Transverse colon (tissue), 4 donors: ENCODE measurements at regions not wholly inside any gene's neighbourhood (a gene's known extent, or its start where the extent isn't known, plus 50 kb on each side); places are given as distances from the start of the nearest gene placed in this dataset.

Experiments used
- CTCF ChIP-seq, 5 experiments: fragments of 200-600 bp in 3 of 5; fragments of 450-650 bp in 2 of 5; sonication (generic) in 3 of 5; IDR thresholded peaks; 1 replicate in 2 of 5; 2 replicates in 3 of 5; pipeline ENCODE4 v1.5.1; 2016 to 2017; ENCODE audit warnings: antibody characterized with exemption in 5 of 5, inconsistent platforms in 3 of 5, mild to moderate bottlenecking in 2 of 5, moderate library complexity in 1 of 5
- EP300 ChIP-seq: sonication (generic); formaldehyde crosslinking; IDR thresholded peaks from one replicate; pipeline ENCODE4 v1.6.1; 2017; ENCODE audit warnings: antibody characterized with exemption, low read depth
- POLR2AphosphoS5 ChIP-seq, 3 donors: sonication (generic); formaldehyde crosslinking; IDR thresholded peaks; one replicate each; pipeline ENCODE4 v1.6.1; 2016; ENCODE audit warnings: antibody characterized with exemption in 3 of 3

DNA sequence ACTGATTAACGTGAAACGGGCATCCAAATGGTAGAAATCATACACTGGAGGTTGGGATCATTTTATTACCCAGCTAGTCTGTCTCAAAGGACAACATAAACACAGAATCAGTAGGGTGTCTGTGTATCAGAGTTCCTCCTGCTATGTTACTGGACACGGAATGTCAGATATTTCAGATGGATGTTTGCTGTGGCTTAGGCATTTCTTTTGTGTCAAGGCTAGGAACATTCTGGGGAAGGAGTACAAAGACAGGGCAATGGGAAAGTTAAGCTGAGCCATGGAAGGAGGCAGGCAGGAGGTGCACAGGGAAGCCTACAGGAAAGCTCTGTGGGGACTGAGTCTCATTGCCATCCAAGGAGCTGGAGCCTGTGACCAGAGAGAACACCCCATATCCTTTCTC lies 254.6 kb downstream of the C12orf75 start:
- TF ChIP-seq CTCF (IDR thresholded peaks at IDR 0.05) (no peak), EP300 (no peak), POLR2AphosphoS5 (IDR thresholded peaks at IDR 0.05) (no peak)
